ENCODE measurements at regions not wholly inside any gene's neighbourhood (a gene's known extent, or its start where the extent isn't known, plus 50 kb on each side); places are given as distances from the start of the nearest gene placed in this dataset.

GRCh38 chr21:35128536-35128935 is 79.4 kb upstream of the RUNX1 start:
- no peak for DNase-seq (ENCODE audit: low read depth)

GRCh38 chr21:35127851-35128250 is 78.7 kb upstream of the RUNX1 start:
- DNase-seq (ENCODE audit: low read depth) = no peak

- no peak for DNase-seq (ENCODE audit: low read depth)
These were observed 77.9 kb upstream of the RUNX1 start for GRCh38 chr21:35127026-35127425.

- no peak for DNase-seq (ENCODE audit: low read depth)
These were observed 71.6 kb upstream of the RUNX1 start for GRCh38 chr21:35120631-35121180.

GRCh38 chr21:35119501-35120047 is 70.5 kb upstream of the RUNX1 start:
- DNase-seq (ENCODE audit: low read depth) = no peak

GRCh38 chr21:35116777-35117176 is 67.7 kb upstream of the RUNX1 start:
- no peak for DNase-seq (ENCODE audit: low read depth)

- DNase-seq (ENCODE audit: low read depth) = no peak
These were observed 64.0 kb upstream of the RUNX1 start for GRCh38 chr21:35113064-35113463.

- DNase-seq (ENCODE audit: low read depth) = no peak
These were observed 62.3 kb upstream of the RUNX1 start for GRCh38 chr21:35111321-35111930.

GRCh38 chr21:35108887-35109286 is 59.8 kb upstream of the RUNX1 start:
- DNase-seq (ENCODE audit: low read depth) = no peak

GRCh38 chr21:35107520-35107919 is 58.4 kb upstream of the RUNX1 start:
- DNase-seq (ENCODE audit: low read depth) = no peak

- DNase-seq (ENCODE audit: low read depth) = no peak
These were observed 57.2 kb upstream of the RUNX1 start for GRCh38 chr21:35106246-35106835.

- DNase-seq (ENCODE audit: low read depth) = peak; percentile 0
These were observed 53.6 kb upstream of the RUNX1 start for GRCh38 chr21:35102488-35103371.

- DNase-seq (ENCODE audit: low read depth) = no peak
These were observed 51.3 kb upstream of the RUNX1 start for GRCh38 chr21:35100349-35100811.

- DNase-seq (ENCODE audit: low read depth) = no peak
These were observed 50.2 kb upstream of the RUNX1 start for GRCh38 chr21:35099310-35099709.

Measured in activated T-helper 1 cell treated with Interleukin-2 at 50 U/mL for 16 hours (primary cell).